Endometrium (tissue), 2 donors: ENCODE measurements at regions not wholly inside any gene's neighbourhood (a gene's known extent, or its start where the extent isn't known, plus 50 kb on each side); places are given as distances from the start of the nearest gene placed in this dataset.
"Not testable (repeated sequence)": the region's sequence is repeated elsewhere in the genome, so short reads cannot be mapped to it uniquely, and the experiment has no call there.

Source experiments
- FAIRE-seq: peaks from 2 replicates; lab custom pipeline; 2012; peaks lifted over from hg19 to GRCh38; lab: Jason Lieb, UNC
- donor health status: control.
- donor health status: control.

- FAIRE-seq: no peak
Observed at GRCh38 chr2:59249441-59250306, 1008.5 kb upstream of the FANCL start.

- FAIRE-seq: no peak
Observed at GRCh38 chr2:59239146-59239545, 998.0 kb upstream of the FANCL start.

GRCh38 chr2:59237311-59237710, 996.2 kb upstream of the FANCL start:
- no peak for FAIRE-seq

- no peak for FAIRE-seq
Observed at GRCh38 chr2:59236723-59237122, 995.6 kb upstream of the FANCL start.

GRCh38 chr2:59233920-59234319, 992.8 kb upstream of the FANCL start:
- FAIRE-seq: no peak

GRCh38 chr2:59233448-59233847, 992.3 kb upstream of the FANCL start:
- FAIRE-seq: no peak

GRCh38 chr2:59232394-59233165, 991.5 kb upstream of the FANCL start:
- no peak for FAIRE-seq

- FAIRE-seq: not testable (repeated sequence)
Observed at GRCh38 chr2:59226362-59226761, 985.2 kb upstream of the FANCL start.

GRCh38 chr2:59223742-59224141, 982.6 kb upstream of the FANCL start:
- no peak for FAIRE-seq

- FAIRE-seq: no peak
Observed at GRCh38 chr2:59217360-59217759, 976.2 kb upstream of the FANCL start.

GRCh38 chr2:59206361-59206760, 965.2 kb upstream of the FANCL start:
- no peak for FAIRE-seq

- FAIRE-seq: no peak
Observed at GRCh38 chr2:59204040-59204439, 962.9 kb upstream of the FANCL start.

- peak; percentile 12 for FAIRE-seq
Observed at GRCh38 chr2:59196491-59196890, 955.4 kb upstream of the FANCL start.

GRCh38 chr2:59195851-59196250, 954.7 kb upstream of the FANCL start:
- FAIRE-seq: no peak

- FAIRE-seq: no peak
Observed at GRCh38 chr2:59191781-59192180, 950.7 kb upstream of the FANCL start.

- FAIRE-seq: no peak
Observed at GRCh38 chr2:59190518-59190917, 949.4 kb upstream of the FANCL start.

- FAIRE-seq: no peak
Observed at GRCh38 chr2:59184276-59185020, 943.3 kb upstream of the FANCL start.

GRCh38 chr2:59183070-59183469, 941.9 kb upstream of the FANCL start:
- no peak for FAIRE-seq

- no peak for FAIRE-seq
Observed at GRCh38 chr2:59182249-59182648, 941.1 kb upstream of the FANCL start.

- no peak for FAIRE-seq
Observed at GRCh38 chr2:59181347-59181746, 940.2 kb upstream of the FANCL start.

- FAIRE-seq: no peak
Observed at GRCh38 chr2:59180621-59181020, 939.5 kb upstream of the FANCL start.

GRCh38 chr2:59180111-59180510, 939.0 kb upstream of the FANCL start:
- no peak for FAIRE-seq

- no peak for FAIRE-seq
Observed at GRCh38 chr2:59177748-59178147, 936.6 kb upstream of the FANCL start.
